GM12892 (cell line): ENCODE measurements at regions not wholly inside any gene's neighbourhood (a gene's known extent, or its start where the extent isn't known, plus 50 kb on each side); places are given as distances from the start of the nearest gene placed in this dataset.

Experiments
- POLR2A ChIP-seq: IDR thresholded peaks from 2 replicates; pipeline ENCODE4 v1.6.1; 2011; ENCODE audit warnings: low read depth, low read length, control low read depth
- POLR2AphosphoS5 ChIP-seq: IDR thresholded peaks from 2 replicates; pipeline ENCODE4 v1.6.1; 2011; ENCODE audit warnings: low read depth, low read length, control low read depth
- TAF1 ChIP-seq: IDR thresholded peaks from 2 replicates; pipeline ENCODE4 v1.6.1; 2011; ENCODE audit warnings: low read depth, mild to moderate bottlenecking, control low read depth, low read length, borderline replicate concordance

GRCh38 chr7:81621893-81622292 is 148.0 kb downstream of the HGF start:
- TF ChIP-seq POLR2A (no peak), POLR2AphosphoS5 (no peak), TAF1 (no peak)
